ENCODE measurements at regions not wholly inside any gene's neighbourhood (a gene's known extent, or its start where the extent isn't known, plus 50 kb on each side); places are given as distances from the start of the nearest gene placed in this dataset.

DNA sequence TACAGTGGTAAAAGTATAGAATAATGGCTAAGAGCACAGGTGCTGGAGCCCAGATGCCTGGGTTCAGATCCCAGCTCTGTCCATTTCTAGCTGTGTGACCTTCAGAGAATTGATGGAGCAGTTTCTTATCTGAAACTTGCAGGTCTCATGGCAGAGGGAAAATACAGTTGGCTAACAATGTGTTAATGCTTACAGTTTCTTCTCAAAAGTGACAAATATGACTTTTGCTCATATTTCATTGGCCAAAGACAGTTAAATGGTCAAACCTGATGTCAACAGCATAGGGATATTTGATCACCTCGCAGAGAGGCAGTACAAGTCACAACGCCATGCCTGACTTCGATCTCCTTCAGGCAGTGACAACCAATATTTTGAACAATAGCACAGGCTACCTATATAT, 60.2 kb upstream of the LCORL start:
- H3K9me3 ChIP-seq (ENCODE audit: control insufficient read depth, insufficient read depth, low read length) = no peaks in the 10 kb centered on the region
- no peaks in the 10 kb centered on the region for H3K9me2 ChIP-seq (replicated peaks; ENCODE audit: control insufficient read depth, low read length)
- TF ChIP-seq EZH2phosphoT487 (IDR thresholded peaks at IDR 0.05; ENCODE audit: borderline replicate concordance, low read length) = no peak
- TF ChIP-seq, protein P1, sequence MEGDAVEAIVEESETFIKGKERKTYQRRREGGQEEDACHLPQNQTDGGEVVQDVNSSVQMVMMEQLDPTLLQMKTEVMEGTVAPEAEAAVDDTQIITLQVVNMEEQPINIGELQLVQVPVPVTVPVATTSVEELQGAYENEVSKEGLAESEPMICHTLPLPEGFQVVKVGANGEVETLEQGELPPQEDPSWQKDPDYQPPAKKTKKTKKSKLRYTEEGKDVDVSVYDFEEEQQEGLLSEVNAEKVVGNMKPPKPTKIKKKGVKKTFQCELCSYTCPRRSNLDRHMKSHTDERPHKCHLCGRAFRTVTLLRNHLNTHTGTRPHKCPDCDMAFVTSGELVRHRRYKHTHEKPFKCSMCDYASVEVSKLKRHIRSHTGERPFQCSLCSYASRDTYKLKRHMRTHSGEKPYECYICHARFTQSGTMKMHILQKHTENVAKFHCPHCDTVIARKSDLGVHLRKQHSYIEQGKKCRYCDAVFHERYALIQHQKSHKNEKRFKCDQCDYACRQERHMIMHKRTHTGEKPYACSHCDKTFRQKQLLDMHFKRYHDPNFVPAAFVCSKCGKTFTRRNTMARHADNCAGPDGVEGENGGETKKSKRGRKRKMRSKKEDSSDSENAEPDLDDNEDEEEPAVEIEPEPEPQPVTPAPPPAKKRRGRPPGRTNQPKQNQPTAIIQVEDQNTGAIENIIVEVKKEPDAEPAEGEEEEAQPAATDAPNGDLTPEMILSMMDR (IDR thresholded peaks at IDR 0.05; ENCODE audit: low read depth, low read length, poor library complexity, severe bottlenecking) = no peak
- no peaks in the 10 kb centered on the region for H3K79me2 ChIP-seq (ENCODE audit: control insufficient read depth, low read length)
- no peaks in the 10 kb centered on the region for H3F3A ChIP-seq (ENCODE audit: control insufficient read depth, insufficient read depth)
- no peak overlapping the region for H3K27ac ChIP-seq (ENCODE audit: low read depth, low read length)
- H3K4me1 ChIP-seq (ENCODE audit: control insufficient read depth, low read length) = no peaks in the 10 kb centered on the region
- H3K4me2 ChIP-seq (ENCODE audit: low read length) = no peak overlapping the region
- H3K27me3 ChIP-seq (ENCODE audit: control insufficient read depth, low read length) = no peaks in the 10 kb centered on the region
- H3K36me3 ChIP-seq (ENCODE audit: control insufficient read depth, low read length) = no peaks in the 10 kb centered on the region
- H4K20me1 ChIP-seq (ENCODE audit: control insufficient read depth, insufficient read depth, low read depth, low read length) = no peaks in the 10 kb centered on the region
- no peak overlapping the region for H3K4me3 ChIP-seq (ENCODE audit: low read length)

- no peaks in the 10 kb centered on the region for H3K79me2 ChIP-seq (ENCODE audit: control insufficient read depth, low read length)
- H3K9me3 ChIP-seq (ENCODE audit: control insufficient read depth, insufficient read depth, low read length) = peaks cover 10% of the 10 kb centered on the region
- H3K4me2 ChIP-seq (ENCODE audit: low read length) = no peak overlapping the region
- TF ChIP-seq, protein P1 (IDR thresholded peaks at IDR 0.05; ENCODE audit: low read depth, low read length, poor library complexity, severe bottlenecking) = no peak
- no peak for TF ChIP-seq EZH2phosphoT487 (IDR thresholded peaks at IDR 0.05; ENCODE audit: borderline replicate concordance, low read length)
- no peaks in the 10 kb centered on the region for H3F3A ChIP-seq (ENCODE audit: control insufficient read depth, insufficient read depth)
- no peaks in the 10 kb centered on the region for H3K36me3 ChIP-seq (ENCODE audit: control insufficient read depth, low read length)
- H3K27me3 ChIP-seq (ENCODE audit: control insufficient read depth, low read length) = no peaks in the 10 kb centered on the region
- no peaks in the 10 kb centered on the region for H4K20me1 ChIP-seq (ENCODE audit: control insufficient read depth, insufficient read depth, low read depth, low read length)
- no peak overlapping the region for H3K27ac ChIP-seq (ENCODE audit: low read depth, low read length)
- no peak overlapping the region for H3K4me3 ChIP-seq (ENCODE audit: low read length)
- H3K4me1 ChIP-seq (ENCODE audit: control insufficient read depth, low read length) = peaks cover 6% of the 10 kb centered on the region
- no peaks in the 10 kb centered on the region for H3K9me2 ChIP-seq (replicated peaks; ENCODE audit: control insufficient read depth, low read length)
Observed at GRCh38 chr4:18077808-18078207, 56.3 kb upstream of the LCORL start.

GRCh38 chr4:18075823-18076433, 54.4 kb upstream of the LCORL start:
- no peaks in the 10 kb centered on the region for H4K20me1 ChIP-seq (ENCODE audit: control insufficient read depth, insufficient read depth, low read depth, low read length)
- peak overlapping the region; percentile 40 for H3K4me3 ChIP-seq (ENCODE audit: low read length)
- no peaks in the 10 kb centered on the region for H3K79me2 ChIP-seq (ENCODE audit: control insufficient read depth, low read length)
- H3K27ac ChIP-seq (ENCODE audit: low read depth, low read length) = no peak overlapping the region
- peaks cover 4% of the 10 kb centered on the region; the same call in 1 of the 2 replicates for H3K27me3 ChIP-seq (ENCODE audit: control insufficient read depth, low read length)
- peaks cover 10% of the 10 kb centered on the region for H3K9me3 ChIP-seq (ENCODE audit: control insufficient read depth, insufficient read depth, low read length)
- TF ChIP-seq, protein P1 (IDR thresholded peaks at IDR 0.05; ENCODE audit: low read depth, low read length, poor library complexity, severe bottlenecking) = peak; percentile 68
- no peak for TF ChIP-seq EZH2phosphoT487 (IDR thresholded peaks at IDR 0.05; ENCODE audit: borderline replicate concordance, low read length)
- no peaks in the 10 kb centered on the region for H3K9me2 ChIP-seq (replicated peaks; ENCODE audit: control insufficient read depth, low read length)
- H3K36me3 ChIP-seq (ENCODE audit: control insufficient read depth, low read length) = no peaks in the 10 kb centered on the region
- H3K4me1 ChIP-seq (ENCODE audit: control insufficient read depth, low read length) = peaks cover 6% of the 10 kb centered on the region
- peak overlapping the region; percentile 39 for H3K4me2 ChIP-seq (ENCODE audit: low read length)
- H3F3A ChIP-seq (ENCODE audit: control insufficient read depth, insufficient read depth) = no peaks in the 10 kb centered on the region

Data from DOHH2 (cell line).